ENCODE measurements at regions not wholly inside any gene's neighbourhood (a gene's known extent, or its start where the extent isn't known, plus 50 kb on each side); places are given as distances from the start of the nearest gene placed in this dataset.

GRCh38 chr1:188427642-188428041 is 1598.9 kb downstream of the PLA2G4A start:
- ATAC-seq (no peak), DNase-seq (ENCODE audit: low read depth in 1 of 2, low spot score in 1 of 2) (no peak), FAIRE-seq (no peak)
- Histone ChIP-seq H3K27ac (no peak overlapping the region), H3K4me3 (no peak overlapping the region), H3K4me2 (no peak overlapping the region), H3K4me1 (no peaks in the 10 kb centered on the region), H3K9me3 (no peaks in the 10 kb centered on the region)
- no peak for TF ChIP-seq CBX8 (IDR thresholded peaks at IDR 0.05)
- TF ChIP-seq MAX (IDR thresholded peaks at IDR 0.05), result no peak
- no peak for TF ChIP-seq RFX5 (IDR thresholded peaks at IDR 0.05)
- TF ChIP-seq CTCF (IDR thresholded peaks at IDR 0.05), result no peak
- TF ChIP-seq HMGXB4 (CRISPR knock-in tag; IDR thresholded peaks at IDR 0.05; ENCODE audit: borderline replicate concordance), result no peak
- CTCF ChIA-PET, result no interaction called here
- WGBS (ENCODE audit: missing lambda C conversion rate), result 15% methylated on average over 2 of the region's 2 CpGs
- POLR2A ChIA-PET, result no interaction called here

GRCh38 chr1:188429386-188429785 is 1600.6 kb downstream of the PLA2G4A start:
- Histone ChIP-seq H3K9me3 (no peaks in the 10 kb centered on the region), H3K4me2 (no peak overlapping the region), H3K4me1 (no peaks in the 10 kb centered on the region), H3K27ac (no peak overlapping the region), H3K4me3 (no peak overlapping the region)
- no peak for FAIRE-seq
- ChIA-PET POLR2A (no interaction called here), CTCF (no interaction called here)
- no peak for ATAC-seq
- TF ChIP-seq ZFP36 (IDR thresholded peaks at IDR 0.05; ENCODE audit: borderline replicate concordance, partially characterized antibody), result no peak
- DNase-seq (ENCODE audit: low read depth in 1 of 2, low spot score in 1 of 2), result no peak
- 58% methylated on average over 2 of the region's 2 CpGs for WGBS (ENCODE audit: missing lambda C conversion rate)

GRCh38 chr1:188432427-188432826 is 1603.7 kb downstream of the PLA2G4A start:
- no peaks in the 10 kb centered on the region for H3K4me1 ChIP-seq
- WGBS (ENCODE audit: missing lambda C conversion rate), result 77% methylated on average over 1 of the region's 1 CpG
- ChIA-PET POLR2A (no interaction called here), CTCF (no interaction called here)
- no peak for FAIRE-seq
- DNase-seq (ENCODE audit: low read depth in 1 of 2, low spot score in 1 of 2), result no peak
- ATAC-seq, result no peak
- no peak for TF ChIP-seq REST (IDR thresholded peaks at IDR 0.05)
- TF ChIP-seq FOSB (CRISPR knock-in tag; IDR thresholded peaks at IDR 0.05), result no peak
- no peak for TF ChIP-seq HEYL (CRISPR knock-in tag; IDR thresholded peaks at IDR 0.05)
- no peak for TF ChIP-seq MAZ (IDR thresholded peaks at IDR 0.05; ENCODE audit: borderline replicate concordance, low read depth, low read length)
- TF ChIP-seq POLR2A (IDR thresholded peaks at IDR 0.05; ENCODE audit: low read length), result no peak
- TF ChIP-seq RARB (CRISPR knock-in tag; IDR thresholded peaks at IDR 0.05), result no peak
- TF ChIP-seq HDAC2 (IDR thresholded peaks at IDR 0.05), result no peak
- no peak for TF ChIP-seq HOXB5 (CRISPR knock-in tag; IDR thresholded peaks at IDR 0.05)
- no peak for TF ChIP-seq CHD2 (IDR thresholded peaks at IDR 0.05; ENCODE audit: low read length, partially characterized antibody)
- no peak for TF ChIP-seq E2F6 (IDR thresholded peaks at IDR 0.05; ENCODE audit: borderline replicate concordance, low read depth)
- TF ChIP-seq USF2 (IDR thresholded peaks at IDR 0.05), result no peak
- TF ChIP-seq BCL3 (IDR thresholded peaks at IDR 0.05), result no peak
- TF ChIP-seq JUN (IDR thresholded peaks at IDR 0.05), result no peak
- TF ChIP-seq FOSL2 (IDR thresholded peaks at IDR 0.05), result no peak
- TF ChIP-seq FOSL2 (CRISPR knock-in tag; IDR thresholded peaks at IDR 0.05), result no peak
- H3K27ac ChIP-seq, result no peak overlapping the region
- H3K4me2 ChIP-seq, result no peak overlapping the region
- no peak overlapping the region for H3K4me3 ChIP-seq
- H3K9me3 ChIP-seq, result no peaks in the 10 kb centered on the region

All from A549 (cell line).